Neural progenitor cell (in vitro differentiated cells): ENCODE measurements at regions not wholly inside any gene's neighbourhood (a gene's known extent, or its start where the extent isn't known, plus 50 kb on each side); places are given as distances from the start of the nearest gene placed in this dataset.

Experiments used
- DNase-seq: peaks from one replicate; pipeline ENCODE4 v3.0.0-alpha.2; 2016; ENCODE audit warnings: low spot score
- H2AFZ ChIP-seq: fragments of 200-600 bp; sonication (generic); replicated peaks from 2 replicates; pipeline ENCODE4 v1.6.1; 2016; ENCODE audit warnings: antibody characterized with exemption
- H3F3A ChIP-seq: fragments of 200-600 bp; sonication (generic); 2 replicates; pipeline ENCODE4 v1.6.1; 2016; ENCODE audit warnings: antibody characterized with exemption, low read depth
- H3K27ac ChIP-seq: fragments of 200-600 bp; sonication (generic); 2 replicates; pipeline ENCODE4 v1.5.1; 2016; ENCODE audit warnings: mild to moderate bottlenecking
- H3K27me3 ChIP-seq: fragments of 200-600 bp; sonication (generic); 2 replicates; pipeline ENCODE4 v1.6.1; 2016; ENCODE audit warnings: mild to moderate bottlenecking, moderate library complexity
- H3K36me3 ChIP-seq: fragments of 200-600 bp; sonication (generic); 2 replicates; pipeline ENCODE4 v1.5.1; 2016
- H3K4me1 ChIP-seq: fragments of 200-600 bp; sonication (generic); 2 replicates; pipeline ENCODE4 v1.6.1; 2016; ENCODE audit warnings: mixed run types
- H3K4me2 ChIP-seq: fragments of 200-600 bp; sonication (generic); 2 replicates; pipeline ENCODE4 v1.6.1; 2016
- H3K4me3 ChIP-seq: fragments of 200-600 bp; sonication (generic); 2 replicates; pipeline ENCODE4 v1.5.1; 2016
- H3K79me2 ChIP-seq: fragments of 200-600 bp; sonication (generic); 2 replicates; pipeline ENCODE4 v1.6.1; 2016; ENCODE audit warnings: low read depth
- H3K9ac ChIP-seq: fragments of 200-600 bp; sonication (generic); 2 replicates; pipeline ENCODE4 v1.6.1; 2016
- H3K9me3 ChIP-seq: fragments of 200-600 bp; sonication (generic); 2 replicates; pipeline ENCODE4 v1.5.1; 2016; ENCODE audit warnings: low read depth
- H4K20me1 ChIP-seq: fragments of 200-600 bp; sonication (generic); 2 replicates; pipeline ENCODE4 v1.6.1; 2016; ENCODE audit warnings: low read depth
- H3K27ac Mint-ChIP-seq: 3 replicates; pipeline ENCODE4 v1.8.0; 2021; ENCODE audit warnings: mixed read lengths
- H3K27me3 Mint-ChIP-seq: 2 replicates; pipeline ENCODE4 v1.8.0; 2022; ENCODE audit warnings: low read depth, mild to moderate bottlenecking, inconsistent platforms, moderate library complexity, mixed read lengths; ENCODE audit not compliant: insufficient read depth
- H3K36me3 Mint-ChIP-seq: 3 replicates; pipeline ENCODE4 v1.8.0; 2021; ENCODE audit warnings: mixed read lengths
- H3K4me1 Mint-ChIP-seq: 3 replicates; pipeline ENCODE4 v1.8.0; 2021; ENCODE audit warnings: mixed read lengths
- H3K4me3 Mint-ChIP-seq: 3 replicates; pipeline ENCODE4 v1.8.0; 2021; ENCODE audit warnings: mild to moderate bottlenecking, moderate library complexity, mixed read lengths
- H3K9me3 Mint-ChIP-seq: 3 replicates; pipeline ENCODE4 v1.8.0; 2020; ENCODE audit warnings: mixed read lengths
- EZH2 ChIP-seq: fragments of 200-600 bp; sonication (generic); IDR thresholded peaks from 2 replicates; pipeline ENCODE4 v1.6.1; 2017; ENCODE audit warnings: antibody characterized with exemption, mild to moderate bottlenecking, moderate library complexity
- EZH2phosphoT487 ChIP-seq: fragments of 200-600 bp; sonication (generic); IDR thresholded peaks from 2 replicates; pipeline ENCODE4 v1.6.1; 2017; ENCODE audit warnings: antibody characterized with exemption
- TF ChIP-seq, protein P1 (sequence below): fragments of 200-600 bp; sonication (generic); IDR thresholded peaks from 2 replicates; pipeline ENCODE4 v1.5.1; 2017; ENCODE audit warnings: antibody characterized with exemption, mild to moderate bottlenecking

DNA sequence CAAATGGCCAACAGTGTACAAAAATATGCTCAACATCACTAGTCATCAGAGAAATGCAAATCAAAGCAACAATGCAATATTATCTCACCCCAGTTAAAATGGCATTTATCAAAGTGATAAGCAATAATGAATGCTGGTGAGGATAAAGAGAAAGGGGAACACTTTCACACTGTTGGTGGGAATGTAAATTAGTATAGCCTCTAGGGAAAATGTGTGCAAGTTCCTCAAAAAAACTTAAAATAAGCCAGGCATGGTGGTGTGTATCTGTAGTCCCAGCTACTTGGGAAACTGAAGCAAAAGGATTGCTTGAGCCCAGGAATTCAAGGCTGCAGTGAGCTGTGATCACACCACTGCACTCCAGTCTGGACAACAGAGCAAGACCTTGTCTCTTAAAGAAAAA, 572.1 kb downstream of the NLGN4X start:
- Mint-ChIP-seq H3K27me3 (peaks cover 1% of the 10 kb centered on the region), H3K9me3 (peaks cover 9% of the 10 kb centered on the region), H3K27ac (no peak overlapping the region), H3K36me3 (no peaks in the 10 kb centered on the region), H3K4me1 (no peaks in the 10 kb centered on the region), H3K4me3 (no peak overlapping the region)
- Histone ChIP-seq H3K9ac (no peak overlapping the region), H3F3A (no peaks in the 10 kb centered on the region), H3K36me3 (no peaks in the 10 kb centered on the region), H2AFZ (no peak overlapping the region), H3K4me2 (no peak overlapping the region), H3K79me2 (no peaks in the 10 kb centered on the region), H3K9me3 (no peaks in the 10 kb centered on the region), H4K20me1 (no peaks in the 10 kb centered on the region), H3K4me1 (no peaks in the 10 kb centered on the region), H3K27ac (no peak overlapping the region), H3K27me3 (no peaks in the 10 kb centered on the region), H3K4me3 (no peak overlapping the region)
- TF ChIP-seq, protein P1, sequence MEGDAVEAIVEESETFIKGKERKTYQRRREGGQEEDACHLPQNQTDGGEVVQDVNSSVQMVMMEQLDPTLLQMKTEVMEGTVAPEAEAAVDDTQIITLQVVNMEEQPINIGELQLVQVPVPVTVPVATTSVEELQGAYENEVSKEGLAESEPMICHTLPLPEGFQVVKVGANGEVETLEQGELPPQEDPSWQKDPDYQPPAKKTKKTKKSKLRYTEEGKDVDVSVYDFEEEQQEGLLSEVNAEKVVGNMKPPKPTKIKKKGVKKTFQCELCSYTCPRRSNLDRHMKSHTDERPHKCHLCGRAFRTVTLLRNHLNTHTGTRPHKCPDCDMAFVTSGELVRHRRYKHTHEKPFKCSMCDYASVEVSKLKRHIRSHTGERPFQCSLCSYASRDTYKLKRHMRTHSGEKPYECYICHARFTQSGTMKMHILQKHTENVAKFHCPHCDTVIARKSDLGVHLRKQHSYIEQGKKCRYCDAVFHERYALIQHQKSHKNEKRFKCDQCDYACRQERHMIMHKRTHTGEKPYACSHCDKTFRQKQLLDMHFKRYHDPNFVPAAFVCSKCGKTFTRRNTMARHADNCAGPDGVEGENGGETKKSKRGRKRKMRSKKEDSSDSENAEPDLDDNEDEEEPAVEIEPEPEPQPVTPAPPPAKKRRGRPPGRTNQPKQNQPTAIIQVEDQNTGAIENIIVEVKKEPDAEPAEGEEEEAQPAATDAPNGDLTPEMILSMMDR, result no peak
- no peak for TF ChIP-seq EZH2phosphoT487
- TF ChIP-seq EZH2, result no peak
- DNase-seq, result no peak

DNA sequence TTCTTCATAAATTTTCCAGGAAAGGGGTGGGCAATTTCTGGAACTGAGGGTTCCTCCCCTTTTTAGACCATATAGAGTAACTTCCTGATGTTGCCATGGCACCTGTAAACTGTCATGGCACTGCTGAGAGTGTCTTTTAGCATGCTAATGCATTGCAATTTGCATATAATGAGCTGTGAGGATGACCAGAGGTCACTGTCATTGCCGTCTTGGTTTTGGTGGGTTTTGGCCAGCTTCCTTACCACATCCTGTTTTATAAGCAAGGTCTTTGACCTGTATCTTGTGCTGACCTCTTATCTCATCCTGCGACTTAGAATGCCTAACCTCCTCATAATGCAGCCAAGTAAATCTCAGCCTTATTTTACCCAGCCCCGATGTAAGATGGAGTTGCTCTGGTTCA, 577.8 kb downstream of the NLGN4X start:
- Mint-ChIP-seq H3K9me3 (peaks cover 9% of the 10 kb centered on the region), H3K27ac (no peak overlapping the region), H3K36me3 (no peaks in the 10 kb centered on the region), H3K27me3 (peaks cover 7% of the 10 kb centered on the region), H3K4me3 (no peak overlapping the region), H3K4me1 (no peaks in the 10 kb centered on the region)
- H3K4me2 ChIP-seq, result no peak overlapping the region
- no peaks in the 10 kb centered on the region for H3K4me1 ChIP-seq
- H4K20me1 ChIP-seq, result no peaks in the 10 kb centered on the region
- H2AFZ ChIP-seq, result no peak overlapping the region
- no peak overlapping the region for H3K27ac ChIP-seq
- DNase-seq, result no peak
- H3K4me3 ChIP-seq, result no peak overlapping the region
- no peak overlapping the region for H3K9ac ChIP-seq
- no peaks in the 10 kb centered on the region for H3K9me3 ChIP-seq
- H3K79me2 ChIP-seq, result no peaks in the 10 kb centered on the region
- H3K36me3 ChIP-seq, result no peaks in the 10 kb centered on the region
- no peaks in the 10 kb centered on the region for H3F3A ChIP-seq
- no peaks in the 10 kb centered on the region for H3K27me3 ChIP-seq
- TF ChIP-seq EZH2phosphoT487 (no peak), EZH2 (no peak)
- TF ChIP-seq, protein P1, result no peak

DNA sequence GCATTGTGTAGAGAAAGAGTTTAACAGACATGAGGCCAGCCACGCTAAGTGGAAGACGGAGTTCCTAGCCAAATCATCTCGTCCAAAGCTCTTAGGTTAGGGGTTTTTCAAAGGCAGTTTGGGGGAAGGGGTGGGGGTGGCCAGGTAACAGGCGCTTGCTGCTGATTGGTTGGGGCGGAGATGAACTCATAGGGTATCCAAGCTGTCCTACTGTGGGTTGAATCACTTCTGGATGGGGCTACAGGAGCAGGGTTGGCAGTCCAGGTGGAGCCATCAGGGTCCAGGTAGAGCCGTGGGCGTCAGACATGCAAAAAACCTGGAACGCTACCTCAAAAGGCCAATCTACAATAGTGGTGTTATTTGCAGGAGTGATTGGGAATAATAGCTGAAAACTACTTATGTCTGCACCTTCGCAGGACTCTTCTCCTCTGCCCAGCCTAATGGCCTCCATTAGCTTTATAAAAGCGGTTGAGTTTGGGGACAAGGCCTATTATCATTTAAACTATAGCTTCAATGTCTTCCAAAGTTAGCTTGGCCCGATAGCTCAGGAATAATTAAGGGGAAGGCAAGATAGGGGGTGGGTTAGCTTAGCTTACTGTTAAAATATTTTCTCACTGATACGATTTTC, 579.6 kb downstream of the NLGN4X start:
- no peak for DNase-seq
- Histone ChIP-seq H3K4me1 (no peaks in the 10 kb centered on the region), H4K20me1 (no peaks in the 10 kb centered on the region), H3K36me3 (no peaks in the 10 kb centered on the region), H3K4me2 (no peak overlapping the region), H3K9ac (no peak overlapping the region), H3K79me2 (no peaks in the 10 kb centered on the region), H2AFZ (peak overlapping the region; percentile 5), H3K27ac (no peak overlapping the region), H3K27me3 (no peaks in the 10 kb centered on the region), H3K9me3 (no peaks in the 10 kb centered on the region), H3K4me3 (no peak overlapping the region), H3F3A (no peaks in the 10 kb centered on the region)
- H3K4me1 Mint-ChIP-seq, result peaks cover 7% of the 10 kb centered on the region
- H3K9me3 Mint-ChIP-seq, result no peaks in the 10 kb centered on the region
- no peaks in the 10 kb centered on the region for H3K36me3 Mint-ChIP-seq
- H3K27ac Mint-ChIP-seq, result no peak overlapping the region
- H3K4me3 Mint-ChIP-seq, result no peak overlapping the region
- no peak for TF ChIP-seq EZH2phosphoT487
- TF ChIP-seq, protein P1, result no peak
- TF ChIP-seq EZH2, result no peak
- peaks cover 11% of the 10 kb centered on the region for H3K27me3 Mint-ChIP-seq
